Panc1 (cell line): ENCODE measurements at regions not wholly inside any gene's neighbourhood (a gene's known extent, or its start where the extent isn't known, plus 50 kb on each side); places are given as distances from the start of the nearest gene placed in this dataset.

Source experiments
- ATAC-seq: fragments of 200-7000 bp; cut with Tn5 transposase; 2 replicates; pipeline ENCODE4 v1.9.1; 2020; ENCODE audit warnings: mild to moderate bottlenecking, moderate library complexity
- BruUV-seq: library from RNA; stranded (reverse); fragments of 400-500 nt; replicated peaks from 2 replicates; lab custom pipeline; 2021; lab: Mats Ljungman, UMichigan
- CTCF ChIA-PET: fragments of 300-600 bp; sonication (Branson Sonifier 250); formaldehyde crosslinking; loops from one replicate; lab custom pipeline; 2022; ENCODE audit warnings: antibody characterized with exemption; lab: Charles Lee
- POLR2A ChIA-PET: fragments of 300-600 bp; sonication (Branson Sonifier 250); formaldehyde crosslinking; loops from one replicate; lab custom pipeline; 2022; ENCODE audit warnings: antibody characterized with exemption; lab: Charles Lee
- DNase-seq: peaks from one replicate; pipeline ENCODE4 v3.0.0-alpha.2; 2010; ENCODE audit warnings: low read depth, low spot score
- H3K27ac ChIP-seq: 2 replicates; pipeline ENCODE4 v1.5.1; 2011; ENCODE audit warnings: mild to moderate bottlenecking, low read length, inconsistent platforms
- H3K27me3 ChIP-seq: fragments of 200-500 bp; sonication (Bioruptor generic); 2 replicates; pipeline ENCODE4 v1.6.0; 2014; ENCODE audit warnings: low read length, inconsistent platforms; ENCODE audit not compliant: control insufficient read depth, insufficient read depth
- H3K36me3 ChIP-seq: fragments of 200-500 bp; sonication (Bioruptor generic); 2 replicates; pipeline ENCODE4 v1.5.1; 2014; ENCODE audit warnings: inconsistent platforms, mild to moderate bottlenecking, low read length, moderate library complexity; ENCODE audit not compliant: control insufficient read depth, insufficient read depth
- H3K4me1 ChIP-seq: 2 replicates; pipeline ENCODE4 v1.5.1; 2011; ENCODE audit warnings: inconsistent platforms, mild to moderate bottlenecking, low read length, moderate library complexity; ENCODE audit not compliant: control insufficient read depth, insufficient read depth
- H3K4me3 ChIP-seq, 2 experiments: 2 replicates each; pipeline ENCODE4 v1.5.1; 2011 to 2012; ENCODE audit warnings: low read depth in 2 of 2, low read length in 2 of 2, mild to moderate bottlenecking in 2 of 2, inconsistent platforms in 1 of 2, moderate library complexity in 1 of 2
- H3K9me3 ChIP-seq: fragments of 200-500 bp; sonication (Bioruptor generic); 2 replicates; pipeline ENCODE4 v1.5.1; 2014; ENCODE audit warnings: low read depth, mild to moderate bottlenecking, inconsistent platforms, low read length, moderate library complexity; ENCODE audit not compliant: control insufficient read depth, insufficient read depth
- POLR2AphosphoS5 ChIP-seq: IDR thresholded peaks from 2 replicates; pipeline ENCODE4 v1.6.1; 2012; ENCODE audit warnings: mild to moderate bottlenecking, low read depth, low read length, moderate library complexity
- REST ChIP-seq, 2 experiments: IDR thresholded peaks; 2 replicates each; pipeline ENCODE4 v1.6.1; 2011 to 2012; ENCODE audit warnings: low read depth in 2 of 2, control low read depth in 1 of 2, low read length in 1 of 2, mild to moderate bottlenecking in 1 of 2, moderate library complexity in 1 of 2; ENCODE audit not compliant: insufficient read depth in 1 of 2
- SIN3A ChIP-seq: IDR thresholded peaks from 2 replicates; pipeline ENCODE4 v1.6.1; 2012; ENCODE audit warnings: low read depth, mild to moderate bottlenecking, low read length, moderate library complexity, borderline replicate concordance; ENCODE audit not compliant: insufficient read depth
- TCF7L2 ChIP-seq: IDR thresholded peaks from 2 replicates; pipeline ENCODE4 v1.6.1; 2011; ENCODE audit warnings: mild to moderate bottlenecking, low read depth, low read length, inconsistent platforms
- in situ Hi-C: cut with HindIII; loops from 2 replicates; pipeline ENCODE4 v1.10.0; 2016; ENCODE audit warnings: low sequenced_read_pairs, low pct_unique_long_range_greater_than_20kb
- intact Hi-C: fragments of 100-400 bp; cut with micrococcal nuclease; formaldehyde crosslinking; loops from one replicate; pipeline ENCODE4 v1.10.0; 2022; ENCODE audit not compliant: unreplicated experiment
- TF ChIP-seq, protein P1 (sequence below): fragments of 450-650 bp; IDR thresholded peaks from 2 replicates; pipeline ENCODE4 v1.5.1; 2017; ENCODE audit warnings: mild to moderate bottlenecking

GRCh38 chr1:103341377-103341880, 184.1 kb upstream of the RNPC3 start:
- no peak overlapping the region for H3K4me3 ChIP-seq
- H3K4me1 ChIP-seq, result no peaks in the 10 kb centered on the region
- POLR2A ChIA-PET, result interaction anchor here (0.6 kb wide), 1 partner anchor 340 kb away, joined by 5 read pairs; no protein-coding TSS in a partner anchor
- ATAC-seq (no peak), DNase-seq (no peak)
- in situ Hi-C loops (no loop called here), intact Hi-C loops (no loop called here)
- TF ChIP-seq, protein P1, sequence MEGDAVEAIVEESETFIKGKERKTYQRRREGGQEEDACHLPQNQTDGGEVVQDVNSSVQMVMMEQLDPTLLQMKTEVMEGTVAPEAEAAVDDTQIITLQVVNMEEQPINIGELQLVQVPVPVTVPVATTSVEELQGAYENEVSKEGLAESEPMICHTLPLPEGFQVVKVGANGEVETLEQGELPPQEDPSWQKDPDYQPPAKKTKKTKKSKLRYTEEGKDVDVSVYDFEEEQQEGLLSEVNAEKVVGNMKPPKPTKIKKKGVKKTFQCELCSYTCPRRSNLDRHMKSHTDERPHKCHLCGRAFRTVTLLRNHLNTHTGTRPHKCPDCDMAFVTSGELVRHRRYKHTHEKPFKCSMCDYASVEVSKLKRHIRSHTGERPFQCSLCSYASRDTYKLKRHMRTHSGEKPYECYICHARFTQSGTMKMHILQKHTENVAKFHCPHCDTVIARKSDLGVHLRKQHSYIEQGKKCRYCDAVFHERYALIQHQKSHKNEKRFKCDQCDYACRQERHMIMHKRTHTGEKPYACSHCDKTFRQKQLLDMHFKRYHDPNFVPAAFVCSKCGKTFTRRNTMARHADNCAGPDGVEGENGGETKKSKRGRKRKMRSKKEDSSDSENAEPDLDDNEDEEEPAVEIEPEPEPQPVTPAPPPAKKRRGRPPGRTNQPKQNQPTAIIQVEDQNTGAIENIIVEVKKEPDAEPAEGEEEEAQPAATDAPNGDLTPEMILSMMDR, result no peak
- TF ChIP-seq TCF7L2, result no peak
- TF ChIP-seq REST (IDR thresholded peaks at IDR 0.05; ENCODE audit: insufficient read depth in 1 of 2, low read depth in 2 of 2, low read length in 1 of 2), result no peak
- no peak for TF ChIP-seq POLR2AphosphoS5
- no peak for TF ChIP-seq SIN3A
- no peaks in the 10 kb centered on the region for H3K9me3 ChIP-seq
- no TSS peak for BruUV-seq
- CTCF ChIA-PET, result no interaction called here
- H3K36me3 ChIP-seq, result no peaks in the 10 kb centered on the region
- H3K27ac ChIP-seq, result no peak overlapping the region
- H3K27me3 ChIP-seq, result no peaks in the 10 kb centered on the region

DNA sequence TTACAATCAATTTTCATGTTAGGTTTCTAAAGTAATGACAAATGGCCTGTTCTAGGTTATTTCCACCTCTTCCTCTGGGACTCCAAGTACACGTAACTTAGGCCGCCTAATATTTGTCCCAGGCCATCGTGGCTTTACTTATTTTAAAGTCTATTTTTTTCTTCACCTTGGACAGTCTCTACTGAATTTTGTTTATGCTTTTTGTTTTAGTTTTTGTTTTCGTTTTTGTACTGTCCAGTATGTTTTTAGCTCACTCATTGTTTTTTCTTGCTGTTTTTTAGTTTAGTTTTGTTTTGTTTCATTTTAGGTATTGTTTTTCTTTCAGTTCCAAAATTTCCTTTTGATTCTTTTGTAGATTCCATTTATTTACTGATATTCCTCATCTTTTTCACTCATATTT, 187.7 kb upstream of the RNPC3 start:
- DNase-seq (no peak), ATAC-seq (no peak)
- TF ChIP-seq SIN3A (no peak), TCF7L2 (no peak), POLR2AphosphoS5 (no peak), REST (IDR thresholded peaks at IDR 0.05; ENCODE audit: insufficient read depth in 1 of 2, low read depth in 2 of 2, low read length in 1 of 2) (no peak)
- TF ChIP-seq, protein P1, result no peak
- in situ Hi-C loops, result no loop called here
- ChIA-PET POLR2A (no interaction called here), CTCF (no interaction called here)
- Histone ChIP-seq H3K9me3 (no peaks in the 10 kb centered on the region), H3K4me1 (no peaks in the 10 kb centered on the region), H3K4me3 (no peak overlapping the region), H3K27ac (no peak overlapping the region), H3K27me3 (no peaks in the 10 kb centered on the region), H3K36me3 (no peaks in the 10 kb centered on the region)
- BruUV-seq, result no TSS peak
- intact Hi-C loops, result no loop called here
